ENCODE measurements at regions not wholly inside any gene's neighbourhood (a gene's known extent, or its start where the extent isn't known, plus 50 kb on each side); places are given as distances from the start of the nearest gene placed in this dataset.
"Not testable (repeated sequence)": the region's sequence is repeated elsewhere in the genome, so short reads cannot be mapped to it uniquely, and the experiment has no call there.

GRCh38 chr4:19021617-19022016 lies 1000.1 kb upstream of the LCORL start:
- H3K4me3 ChIP-seq (ENCODE audit: low read depth, low read length), result no peak overlapping the region
- no peak for TF ChIP-seq CTCF (IDR thresholded peaks at IDR 0.05; ENCODE audit: low read depth, low read length, missing control alignments)
- no peak for DNase-seq (ENCODE audit: low read depth)

GRCh38 chr4:19016550-19016949 lies 995.0 kb upstream of the LCORL start:
- DNase-seq (ENCODE audit: low read depth), result not testable (repeated sequence)

GRCh38 chr4:19014594-19014993 lies 993.0 kb upstream of the LCORL start:
- no peak for TF ChIP-seq CTCF (IDR thresholded peaks at IDR 0.05; ENCODE audit: low read depth, low read length, missing control alignments)
- no peak overlapping the region for H3K4me3 ChIP-seq (ENCODE audit: low read depth, low read length)
- DNase-seq (ENCODE audit: low read depth), result no peak

More at GRCh38 chr4:19016550-19016949, 995.0 kb upstream of the LCORL start:
- H3K4me3 ChIP-seq (ENCODE audit: low read depth, low read length), result not testable (repeated sequence)

GRCh38 chr4:19010761-19011160 lies 989.2 kb upstream of the LCORL start:
- DNase-seq (ENCODE audit: low read depth), result no peak
- TF ChIP-seq CTCF (IDR thresholded peaks at IDR 0.05; ENCODE audit: low read depth, low read length, missing control alignments), result no peak
- no peak overlapping the region for H3K4me3 ChIP-seq (ENCODE audit: low read depth, low read length)

GRCh38 chr4:19009881-19010280 lies 988.3 kb upstream of the LCORL start:
- no peak for TF ChIP-seq CTCF (IDR thresholded peaks at IDR 0.05; ENCODE audit: low read depth, low read length, missing control alignments)
- DNase-seq (ENCODE audit: low read depth), result no peak
- no peak overlapping the region for H3K4me3 ChIP-seq (ENCODE audit: low read depth, low read length)

- H3K4me3 ChIP-seq (ENCODE audit: low read depth, low read length), result no peak overlapping the region
- TF ChIP-seq CTCF (IDR thresholded peaks at IDR 0.05; ENCODE audit: low read depth, low read length, missing control alignments), result no peak
- no peak for DNase-seq (ENCODE audit: low read depth)
Observed at GRCh38 chr4:19005211-19005610, 983.7 kb upstream of the LCORL start.

- no peak for TF ChIP-seq CTCF (IDR thresholded peaks at IDR 0.05; ENCODE audit: low read depth, low read length, missing control alignments)
- H3K4me3 ChIP-seq (ENCODE audit: low read depth, low read length), result no peak overlapping the region
- DNase-seq (ENCODE audit: low read depth), result no peak
Observed at GRCh38 chr4:19002170-19002569, 980.6 kb upstream of the LCORL start.

GRCh38 chr4:18999595-18999994 lies 978.0 kb upstream of the LCORL start:
- no peak for TF ChIP-seq CTCF (IDR thresholded peaks at IDR 0.05; ENCODE audit: low read depth, low read length, missing control alignments)
- H3K4me3 ChIP-seq (ENCODE audit: low read depth, low read length), result no peak overlapping the region
- no peak for DNase-seq (ENCODE audit: low read depth)

Measured in GM12864 (cell line).